Astrocyte of the spinal cord (primary cell): ENCODE measurements at regions not wholly inside any gene's neighbourhood (a gene's known extent, or its start where the extent isn't known, plus 50 kb on each side); places are given as distances from the start of the nearest gene placed in this dataset.

Source experiments
- DNase-seq: peaks from one replicate; pipeline ENCODE4 v3.0.0; 2011; ENCODE audit warnings: low read depth, low spot score
- H3K4me3 ChIP-seq: 2 replicates; pipeline ENCODE4 v1.5.1; 2011; ENCODE audit warnings: low read depth, mild to moderate bottlenecking, low read length, moderate library complexity
- in situ Hi-C: cut with HindIII; loops from 2 replicates; pipeline ENCODE4 v1.10.0; 2017; ENCODE audit warnings: low sequenced_read_pairs
- TF ChIP-seq, protein P1 (sequence below): IDR thresholded peaks from 2 replicates; pipeline ENCODE4 v1.5.1; 2012; ENCODE audit warnings: low read depth, mild to moderate bottlenecking, low read length, inconsistent platforms

DNA sequence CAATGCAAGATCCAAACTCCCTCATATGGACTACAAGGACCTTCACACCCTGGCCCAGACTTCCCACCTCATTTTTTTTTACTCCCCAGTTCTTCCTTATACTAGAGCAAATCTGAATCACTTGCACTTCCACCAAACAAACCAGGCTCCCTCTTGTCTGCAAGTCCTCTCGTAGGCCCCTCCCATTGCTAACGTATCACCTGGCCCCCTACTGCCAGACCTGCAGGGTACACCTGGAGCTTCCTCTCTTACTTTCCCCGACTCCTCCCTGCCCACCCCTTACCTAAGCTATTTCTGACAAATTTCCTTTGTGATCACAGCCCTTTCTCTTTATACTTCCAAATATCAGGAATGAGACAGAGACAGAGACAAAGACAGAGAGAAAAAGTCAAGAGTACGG is 463.9 kb downstream of the GALC start:
- no peak overlapping the region for H3K4me3 ChIP-seq
- no peak for DNase-seq
- TF ChIP-seq, protein P1, sequence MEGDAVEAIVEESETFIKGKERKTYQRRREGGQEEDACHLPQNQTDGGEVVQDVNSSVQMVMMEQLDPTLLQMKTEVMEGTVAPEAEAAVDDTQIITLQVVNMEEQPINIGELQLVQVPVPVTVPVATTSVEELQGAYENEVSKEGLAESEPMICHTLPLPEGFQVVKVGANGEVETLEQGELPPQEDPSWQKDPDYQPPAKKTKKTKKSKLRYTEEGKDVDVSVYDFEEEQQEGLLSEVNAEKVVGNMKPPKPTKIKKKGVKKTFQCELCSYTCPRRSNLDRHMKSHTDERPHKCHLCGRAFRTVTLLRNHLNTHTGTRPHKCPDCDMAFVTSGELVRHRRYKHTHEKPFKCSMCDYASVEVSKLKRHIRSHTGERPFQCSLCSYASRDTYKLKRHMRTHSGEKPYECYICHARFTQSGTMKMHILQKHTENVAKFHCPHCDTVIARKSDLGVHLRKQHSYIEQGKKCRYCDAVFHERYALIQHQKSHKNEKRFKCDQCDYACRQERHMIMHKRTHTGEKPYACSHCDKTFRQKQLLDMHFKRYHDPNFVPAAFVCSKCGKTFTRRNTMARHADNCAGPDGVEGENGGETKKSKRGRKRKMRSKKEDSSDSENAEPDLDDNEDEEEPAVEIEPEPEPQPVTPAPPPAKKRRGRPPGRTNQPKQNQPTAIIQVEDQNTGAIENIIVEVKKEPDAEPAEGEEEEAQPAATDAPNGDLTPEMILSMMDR, result no peak
- in situ Hi-C loops, result no loop called here

DNA sequence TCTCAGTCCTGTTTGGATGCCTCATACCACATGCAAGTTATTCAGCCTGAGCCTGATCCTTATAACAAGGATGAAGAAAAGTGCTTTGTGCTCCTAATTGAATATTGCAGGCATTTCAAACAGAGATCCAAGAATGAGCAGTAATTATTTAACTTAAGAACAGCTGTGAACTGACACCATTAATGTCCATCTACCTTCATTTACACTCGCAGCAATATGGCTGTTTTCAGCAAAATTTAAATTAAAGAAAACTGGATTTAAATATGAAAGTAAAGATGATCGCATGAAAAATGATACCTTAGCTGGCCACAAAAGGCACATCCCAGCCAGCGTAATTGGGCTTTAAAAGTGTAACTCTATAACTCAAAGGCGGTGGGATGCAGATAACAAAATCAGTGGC is 466.3 kb downstream of the GALC start:
- in situ Hi-C loops, result no loop called here
- TF ChIP-seq, protein P1, result no peak
- H3K4me3 ChIP-seq, result no peak overlapping the region
- DNase-seq, result no peak

DNA sequence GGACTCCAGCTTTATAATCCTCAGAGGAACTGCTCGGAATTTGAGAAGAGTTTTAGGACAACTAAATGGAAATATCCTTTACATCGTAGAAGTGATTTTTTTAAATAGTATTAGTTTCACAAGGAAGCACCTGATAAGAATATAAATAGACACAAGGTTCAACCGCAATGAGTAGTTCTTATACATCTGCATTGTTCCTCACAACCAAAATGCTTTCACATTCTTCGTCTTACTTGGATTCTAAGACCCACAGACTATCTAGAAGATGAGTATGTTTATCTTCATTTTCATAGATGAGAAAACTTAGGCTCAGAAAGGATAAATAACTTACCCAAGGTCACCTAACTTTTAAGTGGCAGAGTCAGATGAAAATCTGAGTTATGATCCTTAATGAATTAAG is 469.0 kb downstream of the GALC start:
- TF ChIP-seq, protein P1, result no peak
- no peak overlapping the region for H3K4me3 ChIP-seq
- DNase-seq, result no peak
- in situ Hi-C loops, result no loop called here

DNA sequence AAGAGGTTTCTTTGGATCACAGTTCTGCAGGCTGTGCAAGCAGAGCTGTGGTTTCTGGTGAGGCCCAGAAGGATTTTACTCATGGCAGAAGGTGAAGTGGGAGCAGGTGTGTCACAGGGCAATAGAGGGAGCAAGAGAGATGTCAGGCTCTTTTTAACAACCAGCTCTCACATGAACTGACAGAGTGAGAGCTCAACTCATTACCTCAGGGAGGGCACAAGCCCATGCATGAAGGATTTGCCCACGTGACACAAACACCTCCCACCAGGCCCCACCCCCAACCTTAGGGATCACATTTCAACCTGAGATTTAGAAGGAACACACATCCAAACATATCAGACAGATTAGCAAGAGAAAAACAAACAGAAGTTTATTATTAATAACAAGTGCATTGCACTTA is 470.4 kb downstream of the GALC start:
- no peak for DNase-seq
- in situ Hi-C loops, result no loop called here
- H3K4me3 ChIP-seq, result no peak overlapping the region
- TF ChIP-seq, protein P1, result no peak

DNA sequence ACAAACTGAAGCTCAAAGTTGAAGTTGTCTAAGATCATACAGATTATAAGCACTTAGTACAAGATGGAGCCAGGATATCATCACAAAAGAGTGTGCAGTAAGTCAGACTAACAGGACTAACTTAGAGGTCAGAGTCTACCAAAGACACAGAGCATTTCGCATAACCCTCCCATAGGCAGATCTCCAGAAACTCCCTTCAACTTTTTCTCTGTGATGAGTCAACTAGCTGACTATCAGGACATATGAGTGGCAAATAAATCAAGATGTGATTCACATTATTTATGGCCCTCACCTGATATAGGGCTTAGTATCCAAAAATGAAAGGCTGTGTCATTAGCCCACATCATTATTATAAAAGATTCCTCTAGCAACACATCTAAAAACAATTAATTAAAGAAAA is 484.6 kb downstream of the GALC start:
- no peak overlapping the region for H3K4me3 ChIP-seq
- TF ChIP-seq, protein P1, result no peak
- in situ Hi-C loops, result no loop called here
- DNase-seq, result no peak

DNA sequence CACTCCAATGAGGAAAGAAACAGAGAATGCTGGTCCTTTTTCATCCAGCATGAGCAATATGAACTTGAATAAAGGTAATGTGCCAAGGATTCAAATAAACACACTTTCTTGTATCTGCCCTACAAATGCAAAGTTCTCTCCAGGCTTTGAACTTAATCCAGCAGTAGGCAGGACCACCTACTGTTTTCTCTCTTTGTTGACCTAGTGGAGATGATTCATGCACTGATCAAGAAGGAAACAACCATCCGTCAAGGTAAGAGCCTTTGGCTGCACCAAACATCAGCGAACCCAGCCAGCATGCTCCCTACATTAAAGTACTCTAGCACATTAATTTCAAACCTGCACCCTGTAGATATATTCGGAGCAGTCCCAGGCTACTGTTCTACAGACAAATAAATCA is 489.3 kb downstream of the GALC start:
- H3K4me3 ChIP-seq, result no peak overlapping the region
- DNase-seq, result peak; percentile 5
- in situ Hi-C loops, result no loop called here
- TF ChIP-seq, protein P1, result no peak

DNA sequence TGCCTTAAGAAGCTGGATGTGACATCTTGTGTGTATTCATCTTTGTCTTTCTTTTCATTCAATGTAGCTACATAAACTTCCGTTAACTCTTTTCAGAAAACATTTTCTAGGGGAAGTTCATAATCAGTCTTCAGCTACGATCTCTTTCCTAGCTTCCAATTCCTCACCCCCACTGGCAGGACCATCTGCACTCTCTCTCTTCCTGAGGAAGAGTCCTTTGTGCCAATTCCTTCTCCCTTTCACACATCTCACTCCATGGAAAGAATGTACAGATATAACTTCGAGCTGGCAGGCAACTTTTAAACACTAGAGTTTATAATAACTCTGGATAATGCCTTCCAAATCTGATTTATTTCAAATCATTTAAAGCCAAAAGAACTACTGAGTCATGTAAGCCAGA is 495.7 kb downstream of the GALC start:
- in situ Hi-C loops, result no loop called here
- TF ChIP-seq, protein P1, result no peak
- no peak overlapping the region for H3K4me3 ChIP-seq
- no peak for DNase-seq
